Hematopoietic multipotent progenitor cell treated with erythropoietin and hydrocortisone succinate and interleukin-3 and kit ligand, for 17 days (in vitro differentiated cells): ENCODE measurements at regions not wholly inside any gene's neighbourhood (a gene's known extent, or its start where the extent isn't known, plus 50 kb on each side); places are given as distances from the start of the nearest gene placed in this dataset.

Experiments used
- DNase-seq: peaks from one replicate; pipeline ENCODE4 v3.0.0-alpha.2; 2015; ENCODE audit warnings: low spot score

GRCh38 chr13:56907766-56908165 is 233.0 kb upstream of the PRR20A start:
- DNase-seq, result no peak

GRCh38 chr13:56909896-56910600 is 230.7 kb upstream of the PRR20A start:
- no peak for DNase-seq

GRCh38 chr13:56917966-56918365 is 222.8 kb upstream of the PRR20A start:
- no peak for DNase-seq

GRCh38 chr13:56923626-56924140 is 217.0 kb upstream of the PRR20A start:
- no peak for DNase-seq

GRCh38 chr13:56924401-56924800 is 216.3 kb upstream of the PRR20A start:
- DNase-seq, result no peak

GRCh38 chr13:56932104-56932503 is 208.6 kb upstream of the PRR20A start:
- DNase-seq, result no peak

GRCh38 chr13:56953965-56954364 is 186.8 kb upstream of the PRR20A start:
- DNase-seq, result no peak

- DNase-seq, result no peak
Observed at GRCh38 chr13:56975647-56976046, 165.1 kb upstream of the PRR20A start.

- no peak for DNase-seq
Observed at GRCh38 chr13:56980856-56981255, 159.9 kb upstream of the PRR20A start.

GRCh38 chr13:56986121-56986520 is 154.6 kb upstream of the PRR20A start:
- no peak for DNase-seq

- no peak for DNase-seq
Observed at GRCh38 chr13:56988543-56988942, 152.2 kb upstream of the PRR20A start.

- no peak for DNase-seq
Observed at GRCh38 chr13:57003682-57004081, 137.0 kb upstream of the PRR20A start.

- DNase-seq, result no peak
Observed at GRCh38 chr13:57017357-57017756, 123.4 kb upstream of the PRR20A start.

GRCh38 chr13:57018915-57019314 is 121.8 kb upstream of the PRR20A start:
- DNase-seq, result no peak

- no peak for DNase-seq
Observed at GRCh38 chr13:57030671-57031070, 110.0 kb upstream of the PRR20A start.

- no peak for DNase-seq
Observed at GRCh38 chr13:57036290-57036689, 104.4 kb upstream of the PRR20A start.

GRCh38 chr13:57044910-57045309 is 95.8 kb upstream of the PRR20A start:
- no peak for DNase-seq

- no peak for DNase-seq
Observed at GRCh38 chr13:57045826-57046546, 94.7 kb upstream of the PRR20A start.

- no peak for DNase-seq
Observed at GRCh38 chr13:57056601-57057180, 84.0 kb upstream of the PRR20A start.

GRCh38 chr13:57063007-57063406 is 77.7 kb upstream of the PRR20A start:
- no peak for DNase-seq

GRCh38 chr13:57073983-57074382 is 66.7 kb upstream of the PRR20A start:
- no peak for DNase-seq

GRCh38 chr13:57075588-57075987 is 65.1 kb upstream of the PRR20A start:
- DNase-seq, result no peak

- no peak for DNase-seq
Observed at GRCh38 chr13:57087006-57087405, 53.7 kb upstream of the PRR20A start.
